ENCODE measurements at regions not wholly inside any gene's neighbourhood (a gene's known extent, or its start where the extent isn't known, plus 50 kb on each side); places are given as distances from the start of the nearest gene placed in this dataset.

GRCh38 chr1:242754125-242754524 is 229.6 kb upstream of the PLD5 start:
- DNase-seq (ENCODE audit: extremely low read depth in 1 of 11, low read depth in 9 of 11, low spot score in 4 of 11): no peak

GRCh38 chr1:242747233-242747632 is 222.7 kb upstream of the PLD5 start:
- no peak for DNase-seq (ENCODE audit: extremely low read depth in 1 of 11, low read depth in 9 of 11, low spot score in 4 of 11)

DNA sequence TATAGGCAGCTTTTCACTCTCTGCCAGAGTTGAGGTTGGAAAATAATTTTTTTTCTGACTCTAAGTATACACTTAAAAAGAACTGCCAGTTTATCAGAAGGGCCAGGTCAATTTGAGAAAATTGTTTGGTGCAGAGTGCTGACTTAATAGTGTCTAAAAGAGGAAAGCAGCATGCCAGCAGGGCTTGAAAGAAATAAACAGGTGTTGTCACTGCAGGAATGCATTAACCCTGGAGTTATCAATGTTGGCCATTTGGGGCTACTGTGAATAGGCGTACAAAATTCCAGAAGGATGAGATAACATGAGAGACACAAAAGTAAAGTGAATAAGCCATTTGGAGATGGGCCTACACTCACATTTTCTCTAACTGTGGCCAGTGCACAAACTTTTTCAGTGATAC is 220.6 kb upstream of the PLD5 start:
- DNase-seq (ENCODE audit: extremely low read depth in 1 of 11, low read depth in 9 of 11, low spot score in 4 of 11): no peak

GRCh38 chr1:242743983-242744780 is 219.7 kb upstream of the PLD5 start:
- DNase-seq (ENCODE audit: extremely low read depth in 1 of 11, low read depth in 9 of 11, low spot score in 4 of 11): no peak

GRCh38 chr1:242738702-242739645 is 214.5 kb upstream of the PLD5 start:
- DNase-seq (ENCODE audit: extremely low read depth in 1 of 11, low read depth in 9 of 11, low spot score in 4 of 11): no peak

- DNase-seq (ENCODE audit: extremely low read depth in 1 of 11, low read depth in 9 of 11, low spot score in 4 of 11): no peak
Observed at GRCh38 chr1:242736611-242737010, 212.1 kb upstream of the PLD5 start.

GRCh38 chr1:242735323-242735722 is 210.8 kb upstream of the PLD5 start:
- no peak for DNase-seq (ENCODE audit: extremely low read depth in 1 of 11, low read depth in 9 of 11, low spot score in 4 of 11)

DNA sequence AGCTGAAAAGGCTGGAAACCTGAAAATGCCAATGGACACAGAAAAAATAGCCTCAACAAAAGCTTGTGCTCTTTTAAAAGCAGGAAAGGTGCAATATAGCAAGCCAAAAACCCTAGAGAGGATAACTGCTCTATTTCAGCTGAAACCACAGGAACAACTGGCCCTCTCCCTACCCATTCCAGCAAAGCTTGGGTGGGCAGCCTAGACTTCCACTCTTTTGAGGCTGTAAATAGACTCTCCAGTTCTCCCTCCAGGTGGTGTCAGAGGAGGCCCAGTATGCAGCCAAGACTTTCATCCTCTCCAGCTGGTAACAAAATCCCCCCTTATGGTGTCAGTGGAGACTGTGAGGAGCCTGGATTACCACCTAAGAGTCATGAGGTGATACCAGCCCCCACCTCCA is 206.9 kb upstream of the PLD5 start:
- DNase-seq (ENCODE audit: extremely low read depth in 1 of 11, low read depth in 9 of 11, low spot score in 4 of 11): no peak

DNA sequence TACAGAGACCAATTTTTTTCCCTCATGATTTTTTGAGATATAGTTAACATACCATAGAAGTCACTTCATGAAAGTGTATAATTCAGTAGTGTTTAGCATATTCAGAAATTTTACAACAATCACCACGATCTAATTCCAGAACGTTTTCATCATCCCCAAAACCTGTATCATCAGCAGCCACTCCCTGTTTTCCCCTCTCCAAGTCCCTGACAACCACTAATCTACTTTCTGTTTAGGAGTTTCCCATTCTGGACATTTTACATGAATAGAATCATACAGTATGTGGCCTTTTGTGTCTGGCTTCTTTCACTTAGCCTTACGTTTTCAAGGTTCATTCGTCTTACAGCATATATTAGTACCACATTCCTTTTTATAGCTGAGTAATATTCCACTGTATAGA is 204.2 kb upstream of the PLD5 start:
- DNase-seq (ENCODE audit: extremely low read depth in 1 of 11, low read depth in 9 of 11, low spot score in 4 of 11): no peak

GRCh38 chr1:242723044-242723716 is 198.7 kb upstream of the PLD5 start:
- no peak for DNase-seq (ENCODE audit: extremely low read depth in 1 of 11, low read depth in 9 of 11, low spot score in 4 of 11)

- DNase-seq (ENCODE audit: extremely low read depth in 1 of 11, low read depth in 9 of 11, low spot score in 4 of 11): no peak
Observed at GRCh38 chr1:242718967-242719366, 194.5 kb upstream of the PLD5 start.

DNA sequence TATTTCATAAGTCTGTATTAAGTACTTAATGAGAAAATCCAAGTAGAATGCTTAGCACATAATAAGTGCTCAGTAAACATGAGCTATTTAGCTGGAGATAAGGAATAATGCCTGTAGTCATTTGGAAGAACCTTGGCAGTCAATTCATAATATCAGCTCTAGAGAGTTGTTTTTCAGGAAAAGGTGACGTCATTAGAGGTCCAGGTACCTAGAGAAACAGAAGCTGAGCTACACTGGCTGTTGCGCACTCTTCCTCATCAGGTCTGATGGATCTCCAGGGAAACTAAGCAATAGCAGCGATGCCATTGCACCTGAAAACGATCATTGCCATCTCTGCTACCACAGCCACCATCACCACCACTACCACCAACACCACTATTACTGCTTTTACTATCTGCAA is 187.8 kb upstream of the PLD5 start:
- no peak for DNase-seq (ENCODE audit: extremely low read depth in 1 of 11, low read depth in 9 of 11, low spot score in 4 of 11)

- DNase-seq (ENCODE audit: extremely low read depth in 1 of 11, low read depth in 9 of 11, low spot score in 4 of 11): no peak
Observed at GRCh38 chr1:242710847-242711246, 186.3 kb upstream of the PLD5 start.

DNA sequence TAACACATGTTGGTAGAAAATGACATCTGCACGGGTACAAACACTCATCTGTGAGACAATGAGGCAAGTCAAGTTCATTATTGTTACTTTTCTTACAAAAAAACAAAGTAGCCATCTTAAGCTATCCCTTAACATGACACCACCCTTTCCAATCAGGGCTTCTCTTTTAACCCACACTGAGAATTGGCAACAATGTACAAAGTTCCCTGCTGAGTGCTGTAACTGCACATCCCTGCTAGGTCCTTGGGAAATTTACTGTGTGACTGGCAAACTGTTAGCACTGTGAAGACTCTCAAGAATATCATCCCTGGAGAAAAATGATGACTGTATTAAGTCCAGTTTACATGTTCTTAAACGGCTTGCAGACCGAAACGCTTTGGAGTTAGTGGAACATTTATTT is 185.8 kb upstream of the PLD5 start:
- no peak for DNase-seq (ENCODE audit: extremely low read depth in 1 of 11, low read depth in 9 of 11, low spot score in 4 of 11)

GRCh38 chr1:242703467-242703866 is 179.0 kb upstream of the PLD5 start:
- DNase-seq (ENCODE audit: extremely low read depth in 1 of 11, low read depth in 9 of 11, low spot score in 4 of 11): peak in 1 of 11 donors; percentile 0

DNA sequence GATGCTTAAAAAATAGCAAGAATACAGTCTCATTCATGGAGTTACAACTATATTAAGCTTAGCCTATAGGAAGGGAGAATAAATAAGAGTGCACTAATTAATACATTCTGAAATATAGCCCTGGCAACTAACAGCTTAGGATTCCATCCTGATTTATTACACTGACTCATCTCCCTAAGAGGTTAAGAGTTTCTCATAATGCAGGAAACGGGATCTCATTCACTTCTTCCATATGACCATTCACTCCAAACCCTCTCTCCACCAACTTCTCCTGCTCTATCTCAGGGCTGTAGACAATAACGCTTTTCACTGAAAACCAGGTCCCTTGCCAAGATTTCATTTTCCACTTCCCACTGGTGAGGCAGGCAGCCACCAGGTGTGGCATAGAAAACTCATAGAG is 168.5 kb upstream of the PLD5 start:
- DNase-seq (ENCODE audit: extremely low read depth in 1 of 11, low read depth in 9 of 11, low spot score in 4 of 11): no peak

DNA sequence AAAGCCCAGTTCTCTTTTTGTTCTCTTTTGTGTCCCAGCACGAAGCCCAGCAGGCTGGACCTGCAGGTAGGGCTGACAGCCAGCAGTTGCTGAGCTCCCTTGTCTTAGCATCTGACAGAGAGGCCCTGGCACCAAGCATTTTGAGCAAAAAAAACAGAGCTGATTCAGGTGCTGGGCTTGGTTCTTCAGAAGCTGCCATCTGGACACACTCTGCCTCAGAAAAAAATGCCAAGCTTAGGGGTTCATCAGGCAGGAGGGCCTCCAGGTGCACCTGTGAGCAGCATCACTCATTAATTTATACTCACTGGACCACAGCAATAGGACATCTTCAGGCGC is 167.1 kb upstream of the PLD5 start:
- no peak for DNase-seq (ENCODE audit: extremely low read depth in 1 of 11, low read depth in 9 of 11, low spot score in 4 of 11)

- peak in 1 of 11 donors; percentile 12 for DNase-seq (ENCODE audit: extremely low read depth in 1 of 11, low read depth in 9 of 11, low spot score in 4 of 11)
Observed at GRCh38 chr1:242690849-242691609, 166.5 kb upstream of the PLD5 start.

DNA sequence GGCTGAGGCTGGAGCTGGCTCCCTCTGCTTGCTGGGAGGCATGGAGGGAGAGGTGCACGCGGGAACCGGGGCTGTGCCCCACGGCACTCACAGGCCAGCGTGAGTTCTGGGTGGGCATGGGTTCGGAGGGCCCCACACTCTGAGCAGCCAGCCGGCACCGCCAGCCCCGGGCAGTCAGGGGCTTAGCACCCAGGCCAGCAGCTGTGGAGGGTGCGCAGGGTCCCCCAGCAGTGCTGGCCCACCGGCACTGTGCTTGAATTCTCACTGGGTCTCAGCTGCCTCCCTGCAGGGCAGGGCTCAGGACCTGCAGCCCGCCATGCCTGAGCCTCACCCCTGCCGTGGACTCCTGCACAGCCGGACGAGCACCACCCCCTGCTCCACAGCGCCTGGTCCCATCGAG is 164.9 kb upstream of the PLD5 start:
- DNase-seq (ENCODE audit: extremely low read depth in 1 of 11, low read depth in 9 of 11, low spot score in 4 of 11): no peak

All from renal cortex interstitium (tissue), 11 donors.